B cell (primary cell): ENCODE measurements at regions not wholly inside any gene's neighbourhood (a gene's known extent, or its start where the extent isn't known, plus 50 kb on each side); places are given as distances from the start of the nearest gene placed in this dataset.

Experiments used
- CTCF ChIP-seq: fragments of 200-600 bp; IDR thresholded peaks from one replicate; pipeline ENCODE4 v1.8.0; 2022; ENCODE audit warnings: antibody characterized with exemption, mild to moderate bottlenecking
- EZH2 ChIP-seq: IDR thresholded peaks from 2 replicates; pipeline ENCODE4 v1.6.1; 2012; ENCODE audit warnings: borderline replicate concordance, low read depth, mild to moderate bottlenecking, moderate library complexity, low read length; ENCODE audit not compliant: insufficient read depth, poor library complexity, severe bottlenecking

DNA sequence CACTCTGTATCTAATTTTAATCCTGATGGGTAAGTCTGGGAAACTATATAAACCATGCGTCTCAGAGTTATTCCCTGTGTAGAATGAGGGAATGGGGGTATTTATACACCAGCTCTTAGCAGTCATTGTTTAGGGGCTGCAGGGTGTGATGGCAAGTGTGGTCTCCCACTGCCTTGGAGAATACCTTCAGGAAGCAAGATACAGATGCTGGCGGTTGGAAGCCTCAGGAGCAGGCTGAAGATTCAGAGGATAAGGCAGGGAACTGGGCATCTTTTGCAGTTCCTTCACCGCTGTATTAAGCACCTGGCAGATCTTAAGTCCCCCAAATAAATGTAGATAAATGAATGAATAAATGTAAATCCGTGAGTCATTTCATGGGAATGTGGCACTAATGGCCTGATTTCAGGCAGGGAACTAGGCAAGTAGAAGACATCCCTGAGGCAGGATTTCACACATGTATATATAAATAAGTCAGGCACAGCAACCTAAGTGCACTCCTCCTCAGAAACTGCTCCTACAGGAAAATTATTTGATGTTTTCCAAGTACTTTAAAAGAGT lies 209.2 kb upstream of the GADL1 start:
- TF ChIP-seq CTCF (no peak), EZH2 (no peak)
